ENCODE measurements at regions not wholly inside any gene's neighbourhood (a gene's known extent, or its start where the extent isn't known, plus 50 kb on each side); places are given as distances from the start of the nearest gene placed in this dataset.
"Not testable (repeated sequence)": the region's sequence is repeated elsewhere in the genome, so short reads cannot be mapped to it uniquely, and the experiment has no call there.

- TF ChIP-seq CTCF (IDR thresholded peaks at IDR 0.05); POLR2A (IDR thresholded peaks at IDR 0.05); POLR2AphosphoS5 (IDR thresholded peaks at IDR 0.05; ENCODE audit: insufficient read depth in 1 of 2, low read depth in 1 of 2): not testable (repeated sequence)
Measured at GRCh38 chr17:27210809-27211208, 83.1 kb upstream of the WSB1 start.

All from vagina (tissue), 2 donors.